Transverse colon (tissue), 4 donors: ENCODE measurements at regions not wholly inside any gene's neighbourhood (a gene's known extent, or its start where the extent isn't known, plus 50 kb on each side); places are given as distances from the start of the nearest gene placed in this dataset.
"Not testable (repeated sequence)": the region's sequence is repeated elsewhere in the genome, so short reads cannot be mapped to it uniquely, and the experiment has no call there.

Experiments used
- DNase-seq: peaks from one replicate; pipeline ENCODE4 v3.0.0-alpha.2; 2019
- H3K27ac ChIP-seq, 4 donors: fragments of 200-600 bp; sonication (generic); 2 replicates each; pipeline ENCODE4 v1.5.1; 2016 to 2018; ENCODE audit warnings: inconsistent platforms in 4 of 4
- H3K27me3 ChIP-seq: fragments of 200-600 bp; sonication (generic); 2 replicates; pipeline ENCODE4 v1.5.1; 2017; ENCODE audit warnings: inconsistent platforms
- H3K36me3 ChIP-seq, 4 donors: fragments of 200-600 bp; sonication (generic); 2 replicates each; pipeline ENCODE4 v1.5.1; 2017 to 2019; ENCODE audit warnings: inconsistent platforms in 4 of 4
- H3K4me1 ChIP-seq, 4 donors: fragments of 200-600 bp; sonication (generic); 2 replicates each; pipeline ENCODE4 v1.5.1; 2017 to 2020; ENCODE audit warnings: inconsistent platforms in 4 of 4
- H3K4me3 ChIP-seq, 4 donors: fragments of 200-600 bp; sonication (generic); 1 replicate in 1 of 4; 2 replicates in 3 of 4; pipeline versions ENCODE4 v1.5.1 to v1.6.1; 2017 to 2019; ENCODE audit warnings: inconsistent platforms in 4 of 4
- H3K9me3 ChIP-seq, 2 donors: fragments of 200-600 bp; sonication (generic); 2 replicates each; pipeline ENCODE4 v1.5.1; 2017 to 2019; ENCODE audit warnings: inconsistent platforms in 2 of 2
- EP300 ChIP-seq: sonication (generic); formaldehyde crosslinking; IDR thresholded peaks from one replicate; pipeline ENCODE4 v1.6.1; 2017; ENCODE audit warnings: antibody characterized with exemption, low read depth
- POLR2A ChIP-seq: fragments of 450-650 bp; IDR thresholded peaks from one replicate; pipeline ENCODE4 v1.6.1; 2016; ENCODE audit warnings: antibody characterized with exemption, mild to moderate bottlenecking, moderate library complexity
- POLR2AphosphoS5 ChIP-seq, 3 donors: sonication (generic); formaldehyde crosslinking; IDR thresholded peaks; one replicate each; pipeline ENCODE4 v1.6.1; 2016; ENCODE audit warnings: antibody characterized with exemption in 3 of 3
- WGBS, 2 donors: methylation state at CpG; one replicate each; pipeline ENCODE4 v1.1.5; 2018; ENCODE audit warnings: low coverage in 1 of 2; 5-methylcytosine and 5-hydroxymethylcytosine counted together
- in situ Hi-C, 4 donors: fragments of 200-750 bp; cut with MboI; loops; one replicate each; pipeline versions ENCODE4 v1.15.0 to v1.15.1; 2017; ENCODE audit warnings: low sequenced_read_pairs in 3 of 4, low pct_ligation_motif_present in 1 of 4, low pct_unique_long_range_greater_than_20kb in 1 of 4
- intact Hi-C: fragments of 100-400 bp; cut with DNase I; formaldehyde crosslinking; loops from one replicate; pipeline ENCODE4 v1.15.1; 2023; ENCODE audit warnings: low total_unique reads
- TF ChIP-seq, protein P1 (sequence below), 5 experiments: fragments of 200-600 bp in 3 of 5; fragments of 450-650 bp in 2 of 5; sonication (generic) in 3 of 5; IDR thresholded peaks; 1 replicate in 2 of 5; 2 replicates in 3 of 5; pipeline ENCODE4 v1.5.1; 2016 to 2017; ENCODE audit warnings: antibody characterized with exemption in 5 of 5, inconsistent platforms in 3 of 5, mild to moderate bottlenecking in 2 of 5, moderate library complexity in 1 of 5

DNA sequence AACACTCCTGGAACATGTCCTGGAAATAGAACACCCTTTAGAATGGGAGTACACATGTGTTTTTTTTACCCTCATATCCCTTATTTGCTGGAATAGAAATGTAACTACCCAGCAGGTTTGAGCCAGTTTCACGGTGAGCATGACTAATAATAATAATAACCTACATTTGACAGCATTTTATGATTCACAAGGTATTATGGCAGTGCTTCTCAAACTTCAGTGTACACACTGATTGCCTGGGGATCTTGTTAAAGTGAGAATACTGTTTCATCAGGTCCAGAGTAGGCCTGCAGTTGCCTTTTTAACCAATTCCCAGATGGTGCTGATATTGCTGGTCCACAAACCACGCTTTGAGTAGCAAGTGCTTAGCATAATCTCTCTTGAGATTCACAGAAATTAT lies 63.9 kb downstream of the NFKBIZ start:
- Histone ChIP-seq H3K4me3 (no peak overlapping the region), H3K27ac (no peak overlapping the region), H3K27me3 (no peaks in the 10 kb centered on the region), H3K9me3 (no peaks in the 10 kb centered on the region), H3K36me3 (no peaks in the 10 kb centered on the region), H3K4me1 (no peaks in the 10 kb centered on the region)
- 74 to 83% methylated on average over 1 to 2 of the region's 2 CpGs for whole genome bisulfite sequencing, 2 donors
- intact Hi-C loops = no loop called here
- no peak for TF ChIP-seq POLR2A
- TF ChIP-seq, protein P1, sequence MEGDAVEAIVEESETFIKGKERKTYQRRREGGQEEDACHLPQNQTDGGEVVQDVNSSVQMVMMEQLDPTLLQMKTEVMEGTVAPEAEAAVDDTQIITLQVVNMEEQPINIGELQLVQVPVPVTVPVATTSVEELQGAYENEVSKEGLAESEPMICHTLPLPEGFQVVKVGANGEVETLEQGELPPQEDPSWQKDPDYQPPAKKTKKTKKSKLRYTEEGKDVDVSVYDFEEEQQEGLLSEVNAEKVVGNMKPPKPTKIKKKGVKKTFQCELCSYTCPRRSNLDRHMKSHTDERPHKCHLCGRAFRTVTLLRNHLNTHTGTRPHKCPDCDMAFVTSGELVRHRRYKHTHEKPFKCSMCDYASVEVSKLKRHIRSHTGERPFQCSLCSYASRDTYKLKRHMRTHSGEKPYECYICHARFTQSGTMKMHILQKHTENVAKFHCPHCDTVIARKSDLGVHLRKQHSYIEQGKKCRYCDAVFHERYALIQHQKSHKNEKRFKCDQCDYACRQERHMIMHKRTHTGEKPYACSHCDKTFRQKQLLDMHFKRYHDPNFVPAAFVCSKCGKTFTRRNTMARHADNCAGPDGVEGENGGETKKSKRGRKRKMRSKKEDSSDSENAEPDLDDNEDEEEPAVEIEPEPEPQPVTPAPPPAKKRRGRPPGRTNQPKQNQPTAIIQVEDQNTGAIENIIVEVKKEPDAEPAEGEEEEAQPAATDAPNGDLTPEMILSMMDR (IDR thresholded peaks at IDR 0.05) = no peak
- TF ChIP-seq POLR2AphosphoS5 (IDR thresholded peaks at IDR 0.05) = no peak
- no peak for TF ChIP-seq EP300
- in situ Hi-C loops = no loop called here
- no peak for DNase-seq

DNA sequence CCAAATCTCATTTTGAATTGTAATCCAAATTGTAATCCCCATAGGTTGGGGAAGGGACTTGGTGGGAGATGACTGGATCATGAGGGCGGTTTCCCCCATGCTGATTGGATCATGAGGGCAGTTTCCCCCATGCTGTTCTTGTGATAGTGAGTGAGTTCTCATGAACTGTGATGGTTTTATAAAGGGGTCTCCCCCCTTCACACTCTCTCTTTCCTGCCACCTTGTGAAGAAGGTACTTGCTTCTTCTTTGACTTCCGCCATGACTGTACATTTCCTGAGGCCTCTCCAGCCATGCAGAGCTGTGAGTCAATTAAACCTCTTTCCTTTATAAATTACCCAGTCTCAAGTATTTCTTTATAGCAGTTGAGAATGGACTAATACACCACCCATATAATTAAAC lies 68.4 kb downstream of the NFKBIZ start:
- intact Hi-C loops, DNase-seq, in situ Hi-C loops: not testable (repeated sequence)

DNA sequence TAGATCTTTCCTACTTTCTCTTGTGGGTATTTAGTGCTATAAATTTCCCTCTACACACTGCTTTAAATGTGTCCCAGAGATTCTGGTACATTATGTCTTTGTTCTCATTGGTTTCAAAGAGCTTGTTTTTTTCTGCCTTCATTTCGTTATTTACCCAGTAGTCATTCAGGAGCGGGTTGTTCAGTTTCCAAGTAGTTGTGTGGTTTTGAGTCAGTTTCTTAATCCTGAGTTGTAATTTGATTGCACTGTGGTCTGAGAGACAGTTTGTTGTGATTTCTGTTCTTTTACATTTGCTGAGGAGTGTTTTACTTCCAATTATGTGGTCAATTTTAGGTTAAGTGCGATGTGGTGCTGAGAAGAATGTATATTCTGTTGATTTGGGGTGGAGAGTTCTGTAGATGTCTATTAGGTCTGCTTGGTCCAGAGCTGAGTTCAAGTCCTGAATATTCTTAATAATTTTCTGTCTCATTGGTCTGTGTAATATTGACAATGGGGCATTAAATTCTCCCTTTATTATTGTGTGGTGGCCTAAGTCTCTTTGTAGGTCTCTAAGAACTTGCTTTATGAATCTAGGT lies 72.9 kb downstream of the NFKBIZ start:
- DNase-seq, intact Hi-C loops, H3K4me1 ChIP-seq, H3K27ac ChIP-seq, H3K4me3 ChIP-seq, H3K36me3 ChIP-seq, H3K9me3 ChIP-seq, H3K27me3 ChIP-seq, in situ Hi-C loops: not testable (repeated sequence)
- 71 to 89% methylated on average over 3 of the region's 3 CpGs for WGBS, 2 donors

More for the DNA sequence above, 68.4 kb downstream of the NFKBIZ start:
- H3K9me3 ChIP-seq, H3K4me1 ChIP-seq, H3K4me3 ChIP-seq, H3K27me3 ChIP-seq, H3K27ac ChIP-seq, H3K36me3 ChIP-seq: not testable (repeated sequence)
- 93 to 97% methylated on average over 2 of the region's 2 CpGs for WGBS, 2 donors

DNA sequence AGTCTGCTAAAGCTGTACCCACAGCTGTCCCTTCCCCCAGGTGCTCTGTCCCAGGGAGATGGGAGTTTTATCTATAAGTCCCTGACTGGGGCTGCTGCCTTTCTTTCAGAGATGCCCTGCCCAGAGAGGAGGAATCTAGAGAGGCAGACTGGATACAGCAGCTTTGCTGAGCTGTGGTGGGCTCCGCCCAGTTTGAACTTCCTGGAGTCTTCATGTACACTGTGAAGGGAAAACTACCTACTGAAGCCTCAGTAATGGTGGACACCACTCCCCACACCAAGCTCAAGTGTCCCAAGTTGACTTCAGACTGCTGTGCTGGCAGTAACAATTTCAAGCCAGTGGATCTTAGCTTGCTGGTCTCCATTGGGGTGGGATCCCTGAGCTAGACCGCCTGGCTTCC lies 75.3 kb downstream of the NFKBIZ start:
- H3K4me1 ChIP-seq, in situ Hi-C loops, H3K9me3 ChIP-seq, intact Hi-C loops, H3K27ac ChIP-seq, H3K36me3 ChIP-seq, H3K4me3 ChIP-seq, H3K27me3 ChIP-seq: not testable (repeated sequence)
- WGBS, 2 donors = 94% methylated on average over 2 of the region's 2 CpGs; no CpG with 5 or more reads in 1 of the 2 donors
- DNase-seq = peak; percentile 23

DNA sequence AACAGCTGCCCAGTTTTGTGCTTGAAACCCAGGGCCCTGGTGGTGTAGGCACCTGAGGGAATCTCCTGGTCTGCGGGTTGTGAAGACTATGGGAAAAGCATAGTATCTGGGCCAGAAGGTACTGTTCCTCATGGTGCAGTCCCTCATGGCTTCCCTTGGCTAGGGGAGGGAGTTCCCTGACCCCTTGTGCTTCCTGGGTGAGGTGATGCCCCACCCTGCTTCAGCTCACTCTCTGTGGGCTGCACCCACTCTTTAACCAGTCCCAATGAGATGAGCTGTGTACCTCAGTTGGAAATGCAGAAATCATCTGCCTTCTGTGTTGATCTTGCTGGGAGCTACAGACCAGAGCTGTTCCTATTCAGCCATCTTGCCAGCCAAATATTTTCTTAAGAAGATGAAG lies 75.8 kb downstream of the NFKBIZ start:
- DNase-seq, H3K27me3 ChIP-seq, H3K27ac ChIP-seq, in situ Hi-C loops, intact Hi-C loops, H3K4me1 ChIP-seq, H3K9me3 ChIP-seq, H3K36me3 ChIP-seq, H3K4me3 ChIP-seq: not testable (repeated sequence)
- WGBS, 2 donors = 80% methylated on average over 1 of the region's 1 CpG; no CpG with 5 or more reads in 1 of the 2 donors

DNA sequence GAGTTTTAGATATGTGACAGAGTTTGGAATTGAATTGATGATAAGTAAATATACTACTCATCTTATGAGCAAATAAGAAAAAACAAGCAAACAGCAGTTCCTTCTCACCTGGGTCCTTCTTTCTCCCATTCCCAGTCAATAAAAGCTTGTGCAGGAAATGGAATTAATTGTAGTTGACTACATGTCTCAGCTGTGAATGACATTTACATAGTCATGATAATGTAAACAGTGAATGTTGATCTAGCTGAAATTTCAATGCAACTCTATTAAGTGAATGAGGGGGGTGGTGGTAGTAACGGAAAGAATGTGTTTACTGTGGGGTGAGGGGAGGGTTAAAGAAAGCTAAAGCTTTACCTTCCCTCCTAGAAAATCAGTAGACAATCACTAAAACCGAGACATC lies 76.2 kb downstream of the NFKBIZ start:
- H3K9me3 ChIP-seq = no peaks in the 10 kb centered on the region
- H3K4me3 ChIP-seq = no peak overlapping the region
- WGBS, 2 donors = 65 to 67% methylated on average over 2 of the region's 2 CpGs
- peaks cover 0 to 8% (median 0%) of the 10 kb centered on the region in 4 donors for H3K4me1 ChIP-seq
- DNase-seq = no peak
- TF ChIP-seq, protein P1 (IDR thresholded peaks at IDR 0.05) = no peak
- no peak for TF ChIP-seq EP300
- TF ChIP-seq POLR2AphosphoS5 (IDR thresholded peaks at IDR 0.05) = no peak
- H3K27me3 ChIP-seq = no peaks in the 10 kb centered on the region
- H3K27ac ChIP-seq = no peak overlapping the region
- H3K36me3 ChIP-seq = no peaks in the 10 kb centered on the region
- in situ Hi-C loops (no loop called here), intact Hi-C loops (no loop called here)
